ENCODE measurements at regions not wholly inside any gene's neighbourhood (a gene's known extent, or its start where the extent isn't known, plus 50 kb on each side); places are given as distances from the start of the nearest gene placed in this dataset.
"Not testable (repeated sequence)": the region's sequence is repeated elsewhere in the genome, so short reads cannot be mapped to it uniquely, and the experiment has no call there.

DNA sequence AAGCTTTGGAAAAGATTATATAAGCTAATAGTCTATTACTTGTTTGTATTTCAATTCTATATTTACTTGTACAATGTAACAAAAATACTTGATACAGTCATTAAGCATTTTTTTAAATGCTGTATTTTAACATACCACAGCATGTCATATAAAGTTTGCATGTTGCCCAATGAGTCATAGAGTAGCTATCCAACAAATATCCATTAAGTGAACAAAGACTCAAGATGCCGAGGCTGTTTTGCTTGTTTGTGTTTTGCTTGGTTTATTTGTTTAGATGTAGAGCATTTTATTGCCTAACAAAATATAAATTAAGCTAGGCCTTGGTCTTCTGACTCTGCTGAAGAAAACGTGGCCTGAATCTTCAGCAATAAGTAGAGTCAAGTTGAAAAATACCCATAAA lies 1584.3 kb upstream of the NUDT12 start:
- Histone ChIP-seq H3K27me3 (no peaks in the 10 kb centered on the region), H3K9me3 (no peaks in the 10 kb centered on the region), H3K36me3 (no peaks in the 10 kb centered on the region), H3K4me3 (no peak overlapping the region)
- no peak for DNase-seq

DNA sequence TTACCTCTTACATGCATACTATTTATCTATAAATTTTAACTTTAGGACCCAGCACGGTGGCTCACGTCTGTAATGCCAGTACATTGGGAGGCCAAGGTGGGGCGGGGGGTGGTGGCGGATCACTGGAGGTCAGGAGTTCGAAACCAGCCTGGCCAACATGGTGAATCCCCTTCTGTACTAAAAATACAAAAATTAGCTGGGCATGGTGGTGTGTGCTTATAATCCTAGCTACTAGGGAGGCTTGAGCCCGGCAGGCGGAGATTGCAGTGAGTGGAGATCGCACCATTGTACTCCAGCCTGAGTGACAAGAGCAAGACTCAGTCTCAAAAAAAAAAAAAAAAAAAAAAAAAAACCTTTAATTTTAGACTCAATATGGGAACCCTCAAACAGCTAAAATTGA lies 1582.6 kb upstream of the NUDT12 start:
- Histone ChIP-seq H3K4me3 (no peak overlapping the region), H3K27me3 (no peaks in the 10 kb centered on the region)

DNA sequence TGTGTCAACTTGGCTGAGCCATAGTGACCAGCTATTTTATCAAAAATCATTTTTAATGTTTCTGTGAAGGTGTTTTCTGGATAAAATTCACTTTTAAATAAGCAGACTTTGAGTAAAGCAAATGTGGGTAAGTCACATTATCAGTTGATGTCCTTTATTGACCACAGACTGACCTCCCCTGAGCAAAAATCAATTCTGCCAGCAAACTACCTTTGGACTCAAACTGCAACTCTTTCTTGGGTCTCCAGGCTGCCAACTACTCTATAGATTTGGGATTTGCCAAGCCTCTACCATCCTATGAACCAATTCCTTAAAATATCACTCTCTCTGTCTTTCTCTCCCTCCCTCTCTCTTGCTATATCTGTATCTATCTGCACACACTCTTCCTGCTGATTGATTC lies 1571.7 kb upstream of the NUDT12 start:
- H3K4me3 ChIP-seq: no peak overlapping the region
- H3K27me3 ChIP-seq: no peaks in the 10 kb centered on the region
- H3K36me3 ChIP-seq: no peaks in the 10 kb centered on the region
- DNase-seq: no peak
- H3K9me3 ChIP-seq: no peaks in the 10 kb centered on the region; the same call in 1 of the 2 replicates

More for the DNA sequence above, 1582.6 kb upstream of the NUDT12 start:
- no peaks in the 10 kb centered on the region for H3K36me3 ChIP-seq
- no peaks in the 10 kb centered on the region for H3K9me3 ChIP-seq
- DNase-seq: no peak

GRCh38 chr5:105133087-105133486 lies 1570.5 kb upstream of the NUDT12 start:
- no peaks in the 10 kb centered on the region; the same call in 1 of the 2 replicates for H3K9me3 ChIP-seq
- H3K4me3 ChIP-seq: no peak overlapping the region
- DNase-seq: no peak

GRCh38 chr5:105132581-105132980 lies 1570.0 kb upstream of the NUDT12 start:
- H3K4me3 ChIP-seq: no peak overlapping the region
- no peaks in the 10 kb centered on the region for H3K27me3 ChIP-seq
- H3K36me3 ChIP-seq: no peaks in the 10 kb centered on the region
- H3K9me3 ChIP-seq: no peaks in the 10 kb centered on the region; the same call in 1 of the 2 replicates
- no peak for DNase-seq

More at GRCh38 chr5:105133087-105133486, 1570.5 kb upstream of the NUDT12 start:
- H3K27me3 ChIP-seq: no peaks in the 10 kb centered on the region
- no peaks in the 10 kb centered on the region for H3K36me3 ChIP-seq

- no peaks in the 10 kb centered on the region for H3K27me3 ChIP-seq
- H3K9me3 ChIP-seq: no peaks in the 10 kb centered on the region; the same call in 1 of the 2 replicates
- no peak for DNase-seq
- no peaks in the 10 kb centered on the region for H3K36me3 ChIP-seq
- H3K4me3 ChIP-seq: no peak overlapping the region
Measured at GRCh38 chr5:105131045-105131444, 1568.5 kb upstream of the NUDT12 start.

DNA sequence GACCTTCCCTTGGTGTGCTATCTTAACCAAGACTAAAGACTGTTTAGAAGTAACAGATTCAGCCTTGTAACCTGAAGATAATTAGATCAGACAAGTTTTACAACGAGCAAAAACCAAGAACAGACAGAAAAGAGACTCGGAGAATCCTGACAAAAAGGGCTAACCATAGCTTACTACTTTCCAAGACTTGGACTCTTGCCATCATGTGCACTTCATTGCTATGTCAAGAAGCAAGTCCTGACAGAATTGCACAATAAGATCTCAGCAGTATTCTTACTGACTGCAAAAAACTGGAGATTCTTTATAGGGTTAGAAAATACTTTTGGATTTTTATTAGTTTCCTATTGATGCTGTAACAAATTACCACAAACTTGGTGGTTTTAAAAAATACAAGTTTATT lies 1539.0 kb upstream of the NUDT12 start:
- H3K4me3 ChIP-seq: no peak overlapping the region
- no peaks in the 10 kb centered on the region for H3K27me3 ChIP-seq
- DNase-seq: no peak
- H3K36me3 ChIP-seq: no peaks in the 10 kb centered on the region
- H3K9me3 ChIP-seq: no peaks in the 10 kb centered on the region

- no peak for DNase-seq
- Histone ChIP-seq H3K27me3 (no peaks in the 10 kb centered on the region), H3K4me3 (no peak overlapping the region), H3K36me3 (no peaks in the 10 kb centered on the region), H3K9me3 (peaks cover 21% of the 10 kb centered on the region)
Measured at GRCh38 chr5:105088961-105089360, 1526.4 kb upstream of the NUDT12 start.

DNA sequence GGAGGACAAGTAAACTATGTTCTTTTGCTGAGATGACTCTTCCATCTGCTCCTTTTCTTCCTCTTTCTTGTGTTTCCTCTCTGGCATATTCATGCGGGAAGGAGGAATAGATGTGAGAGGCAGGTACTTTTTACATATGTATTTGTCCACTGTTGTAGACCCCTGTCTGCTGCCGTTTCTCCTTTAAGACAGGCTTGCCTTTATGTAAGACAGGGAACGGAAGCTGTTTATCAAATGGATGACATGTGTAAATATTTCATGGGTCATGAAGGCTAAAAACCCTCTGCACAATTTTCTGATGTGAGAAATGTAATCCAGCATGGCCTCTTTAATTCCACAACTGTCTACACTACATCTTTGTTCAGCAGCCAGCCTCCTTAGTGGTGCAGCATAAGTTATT lies 1525.5 kb upstream of the NUDT12 start:
- peaks cover 12% of the 10 kb centered on the region for H3K9me3 ChIP-seq
- no peak overlapping the region for H3K4me3 ChIP-seq
- H3K36me3 ChIP-seq: no peaks in the 10 kb centered on the region
- H3K27me3 ChIP-seq: no peaks in the 10 kb centered on the region
- no peak for DNase-seq

GRCh38 chr5:105057893-105058292 lies 1495.3 kb upstream of the NUDT12 start:
- no peaks in the 10 kb centered on the region for H3K36me3 ChIP-seq
- H3K9me3 ChIP-seq: peaks cover 5% of the 10 kb centered on the region
- DNase-seq: no peak
- H3K4me3 ChIP-seq: no peak overlapping the region
- H3K27me3 ChIP-seq: no peaks in the 10 kb centered on the region

DNA sequence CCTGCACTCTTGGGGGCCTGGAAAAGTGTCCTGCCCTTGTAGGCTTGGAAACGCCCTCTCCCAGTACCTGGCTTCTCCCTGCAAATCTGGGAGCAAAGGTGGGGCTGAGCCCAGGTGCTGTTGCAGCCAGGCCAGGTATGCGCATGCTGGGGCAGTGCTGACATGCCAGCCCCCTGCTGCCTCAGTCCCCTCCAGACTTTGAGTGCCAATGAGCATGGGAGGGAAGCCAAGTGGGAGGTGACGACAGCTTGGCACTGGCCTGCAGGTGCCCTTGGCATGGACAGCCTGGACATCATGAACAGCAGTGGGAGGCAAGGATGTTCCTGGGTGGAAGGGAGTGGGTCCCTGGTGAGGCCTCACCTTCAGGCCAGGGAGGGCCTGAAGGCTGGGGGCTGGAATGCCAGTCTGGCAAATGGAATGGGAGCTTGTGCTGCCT lies 1494.4 kb upstream of the NUDT12 start:
- no peaks in the 10 kb centered on the region for H3K36me3 ChIP-seq
- H3K27me3 ChIP-seq: no peaks in the 10 kb centered on the region
- DNase-seq: no peak
- H3K9me3 ChIP-seq: peaks cover 5% of the 10 kb centered on the region
- no peak overlapping the region for H3K4me3 ChIP-seq

- peaks cover 4% of the 10 kb centered on the region; the same call in 1 of the 2 replicates for H3K9me3 ChIP-seq
- no peak overlapping the region for H3K4me3 ChIP-seq
- DNase-seq: no peak
- H3K36me3 ChIP-seq: no peaks in the 10 kb centered on the region
- no peaks in the 10 kb centered on the region for H3K27me3 ChIP-seq
Measured at GRCh38 chr5:105054406-105054805, 1491.8 kb upstream of the NUDT12 start.

GRCh38 chr5:105042623-105043022 lies 1480.0 kb upstream of the NUDT12 start:
- Histone ChIP-seq H3K36me3 (no peaks in the 10 kb centered on the region), H3K27me3 (no peaks in the 10 kb centered on the region), H3K4me3 (no peak overlapping the region), H3K9me3 (no peaks in the 10 kb centered on the region)
- DNase-seq: no peak

DNA sequence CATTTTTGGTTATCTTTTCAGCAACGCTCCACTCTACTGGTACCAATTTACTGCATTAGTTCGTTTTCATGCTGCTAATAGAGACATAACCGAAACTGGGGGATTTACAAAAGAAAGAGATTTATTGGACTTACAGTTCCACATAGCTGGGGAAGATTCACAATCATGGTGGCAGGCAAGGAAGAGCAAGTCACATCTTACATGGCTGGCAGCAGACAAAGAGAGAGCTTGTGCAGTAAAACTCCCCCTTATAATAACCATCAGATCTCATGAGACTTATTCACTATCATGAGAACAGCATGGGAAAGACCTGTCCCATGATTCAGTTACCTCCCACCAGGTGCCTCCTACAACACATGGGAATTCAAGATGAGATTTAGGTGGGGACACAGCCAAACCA lies 1474.2 kb upstream of the NUDT12 start:
- not testable (repeated sequence) for H3K27me3 ChIP-seq, H3K36me3 ChIP-seq, H3K4me3 ChIP-seq, H3K9me3 ChIP-seq, DNase-seq

- DNase-seq: no peak
- no peak overlapping the region for H3K4me3 ChIP-seq
- no peaks in the 10 kb centered on the region for H3K36me3 ChIP-seq
Measured at GRCh38 chr5:105034401-105034763, 1471.8 kb upstream of the NUDT12 start.

DNA sequence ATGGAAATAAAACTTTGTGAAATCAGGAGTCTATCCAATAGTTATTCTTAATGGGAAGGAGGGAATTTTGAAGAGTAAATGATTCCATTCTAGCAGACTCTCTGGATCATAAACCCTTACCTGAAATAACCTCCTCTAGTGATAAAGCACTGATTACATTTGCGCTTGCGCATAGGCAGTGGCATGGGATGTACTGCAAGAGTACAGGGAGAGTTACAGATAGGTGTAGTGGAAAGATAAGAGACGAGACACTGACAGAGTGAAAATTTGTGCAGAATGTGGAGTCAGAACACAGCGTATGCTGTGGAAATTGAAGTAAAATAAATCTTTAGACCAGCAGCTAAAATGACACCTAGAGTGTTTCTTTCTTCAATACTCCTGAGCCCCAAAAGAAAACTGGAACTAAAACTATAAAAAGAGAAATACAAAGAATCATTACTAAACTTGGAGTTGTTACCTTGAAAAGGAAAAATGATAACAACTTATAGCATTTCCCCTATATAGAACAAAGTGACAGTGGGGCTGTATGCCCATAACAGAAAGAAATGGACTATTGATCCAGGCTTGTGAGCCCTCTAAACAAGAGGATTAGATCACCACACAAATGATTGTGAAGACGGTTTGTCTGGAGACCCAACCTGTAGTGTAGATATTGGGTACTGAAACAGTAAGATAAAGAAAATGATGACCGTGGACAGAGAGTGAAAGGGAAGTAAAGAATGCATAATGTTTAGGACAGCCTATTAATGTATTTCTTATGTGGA lies 1471.2 kb upstream of the NUDT12 start:
- peaks cover 2% of the 10 kb centered on the region; the same call in 1 of the 2 replicates for H3K9me3 ChIP-seq
- H3K27me3 ChIP-seq: no peaks in the 10 kb centered on the region
- no peak for DNase-seq
- H3K4me3 ChIP-seq: no peak overlapping the region
- no peaks in the 10 kb centered on the region for H3K36me3 ChIP-seq

More at GRCh38 chr5:105034401-105034763, 1471.8 kb upstream of the NUDT12 start:
- H3K27me3 ChIP-seq: no peaks in the 10 kb centered on the region
- peaks cover 2% of the 10 kb centered on the region; the same call in 1 of the 2 replicates for H3K9me3 ChIP-seq

- no peak for DNase-seq
- Histone ChIP-seq H3K9me3 (peaks cover 2% of the 10 kb centered on the region; the same call in 1 of the 2 replicates), H3K36me3 (no peaks in the 10 kb centered on the region), H3K4me3 (no peak overlapping the region), H3K27me3 (no peaks in the 10 kb centered on the region)
Measured at GRCh38 chr5:105032917-105033316, 1470.3 kb upstream of the NUDT12 start.

GRCh38 chr5:105030153-105030552 lies 1467.6 kb upstream of the NUDT12 start:
- Histone ChIP-seq H3K9me3 (no peaks in the 10 kb centered on the region), H3K4me3 (no peak overlapping the region), H3K27me3 (no peaks in the 10 kb centered on the region), H3K36me3 (no peaks in the 10 kb centered on the region)
- no peak for DNase-seq

Measured in MG63 (cell line).